Large intestine (tissue), 3 donors: ENCODE measurements at regions not wholly inside any gene's neighbourhood (a gene's known extent, or its start where the extent isn't known, plus 50 kb on each side); places are given as distances from the start of the nearest gene placed in this dataset.

Experiments used
- DNase-seq, 2 donors: peaks; one replicate each; pipeline versions ENCODE4 v3.0.0 to v3.0.0-alpha.2; 2013
- H3K27ac ChIP-seq: one replicate; pipeline ENCODE4 v1.5.1; 2013; ENCODE audit warnings: low read length
- H3K27me3 ChIP-seq: 2 replicates; pipeline ENCODE4 v1.6.1; 2013; ENCODE audit warnings: low read length; ENCODE audit not compliant: control insufficient read depth, insufficient read depth
- H3K36me3 ChIP-seq: 2 replicates; pipeline ENCODE4 v1.6.1; 2013; ENCODE audit warnings: low read length; ENCODE audit not compliant: control insufficient read depth, insufficient read depth
- H3K4me1 ChIP-seq: one replicate; pipeline ENCODE4 v1.6.1; 2013; ENCODE audit warnings: low read length; ENCODE audit not compliant: control insufficient read depth, insufficient read depth
- H3K4me3 ChIP-seq: one replicate; pipeline ENCODE4 v1.5.1; 2013; ENCODE audit warnings: low read length
- H3K9me3 ChIP-seq: one replicate; pipeline ENCODE4 v1.6.1; 2013; ENCODE audit warnings: mild to moderate bottlenecking, low read depth, low read length, moderate library complexity; ENCODE audit not compliant: control insufficient read depth
- WGBS: methylation state at CpG from one replicate; pipeline ENCODE4 v1.1.5; 2013; ENCODE audit warnings: low lambda C conversion rate; ENCODE audit not compliant: insufficient coverage; 5-methylcytosine and 5-hydroxymethylcytosine counted together

GRCh38 chr16:11474617-11475291 is 112.0 kb downstream of the LITAF start:
- DNase-seq = peak in 1 of 2 donors; percentile 53
- H3K4me1 ChIP-seq = no peaks in the 10 kb centered on the region
- no peaks in the 10 kb centered on the region for H3K27me3 ChIP-seq
- H3K9me3 ChIP-seq = peaks cover 2% of the 10 kb centered on the region
- H3K36me3 ChIP-seq = no peaks in the 10 kb centered on the region
- H3K27ac ChIP-seq = no peak overlapping the region
- no peak overlapping the region for H3K4me3 ChIP-seq
- no CpG with 5 or more reads among the region's 8 CpGs for WGBS

GRCh38 chr16:11475896-11476630 is 110.7 kb downstream of the LITAF start:
- 40% methylated on average over 1 of the region's 8 CpGs for WGBS
- no peaks in the 10 kb centered on the region for H3K4me1 ChIP-seq
- no peaks in the 10 kb centered on the region for H3K27me3 ChIP-seq
- H3K9me3 ChIP-seq = peaks cover 2% of the 10 kb centered on the region
- DNase-seq = no peak
- no peak overlapping the region for H3K27ac ChIP-seq
- H3K4me3 ChIP-seq = no peak overlapping the region
- no peaks in the 10 kb centered on the region for H3K36me3 ChIP-seq

DNA sequence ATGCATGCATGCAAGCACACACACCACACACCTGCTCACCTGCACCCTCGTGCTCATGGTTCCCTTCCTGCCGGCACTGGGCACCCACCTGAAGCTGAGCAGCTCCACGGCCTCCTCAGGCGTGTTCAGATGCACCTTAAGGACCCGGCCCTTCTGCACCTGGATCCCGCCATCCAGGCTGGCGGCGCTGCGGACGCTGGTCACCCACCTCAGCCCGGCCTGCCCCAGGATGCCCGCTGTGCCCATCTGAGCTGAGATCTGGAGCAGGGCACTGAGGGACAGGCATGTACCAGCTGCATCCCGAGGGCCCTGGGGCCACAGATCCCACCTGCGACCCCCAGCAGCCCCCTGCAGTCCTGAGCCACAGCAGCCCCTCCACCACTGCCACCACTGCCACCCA is 110.0 kb downstream of the LITAF start:
- WGBS = no CpG with 5 or more reads among the region's 14 CpGs
- H3K27ac ChIP-seq = no peak overlapping the region
- no peaks in the 10 kb centered on the region for H3K36me3 ChIP-seq
- no peak for DNase-seq
- no peaks in the 10 kb centered on the region for H3K4me1 ChIP-seq
- H3K9me3 ChIP-seq = peaks cover 2% of the 10 kb centered on the region
- no peaks in the 10 kb centered on the region for H3K27me3 ChIP-seq
- H3K4me3 ChIP-seq = no peak overlapping the region

GRCh38 chr16:11478431-11479119 is 108.1 kb downstream of the LITAF start:
- H3K4me1 ChIP-seq = no peaks in the 10 kb centered on the region
- no peak overlapping the region for H3K27ac ChIP-seq
- peaks cover 2% of the 10 kb centered on the region for H3K9me3 ChIP-seq
- DNase-seq = no peak
- no peaks in the 10 kb centered on the region for H3K36me3 ChIP-seq
- H3K27me3 ChIP-seq = no peaks in the 10 kb centered on the region
- H3K4me3 ChIP-seq = no peak overlapping the region
- no CpG with 5 or more reads among the region's 17 CpGs for WGBS

GRCh38 chr16:11479916-11480315 is 106.8 kb downstream of the LITAF start:
- no peak overlapping the region for H3K27ac ChIP-seq
- no peak for DNase-seq
- H3K9me3 ChIP-seq = peaks cover 9% of the 10 kb centered on the region
- no peaks in the 10 kb centered on the region for H3K4me1 ChIP-seq
- no peaks in the 10 kb centered on the region for H3K36me3 ChIP-seq
- no peak overlapping the region for H3K4me3 ChIP-seq
- no CpG with 5 or more reads among the region's 4 CpGs for WGBS
- no peaks in the 10 kb centered on the region for H3K27me3 ChIP-seq

GRCh38 chr16:11480634-11481033 is 106.1 kb downstream of the LITAF start:
- Histone ChIP-seq H3K36me3 (no peaks in the 10 kb centered on the region), H3K27ac (no peak overlapping the region), H3K27me3 (no peaks in the 10 kb centered on the region), H3K4me1 (no peaks in the 10 kb centered on the region), H3K4me3 (no peak overlapping the region), H3K9me3 (peaks cover 11% of the 10 kb centered on the region)
- WGBS = no CpG with 5 or more reads among the region's 5 CpGs
- no peak for DNase-seq

DNA sequence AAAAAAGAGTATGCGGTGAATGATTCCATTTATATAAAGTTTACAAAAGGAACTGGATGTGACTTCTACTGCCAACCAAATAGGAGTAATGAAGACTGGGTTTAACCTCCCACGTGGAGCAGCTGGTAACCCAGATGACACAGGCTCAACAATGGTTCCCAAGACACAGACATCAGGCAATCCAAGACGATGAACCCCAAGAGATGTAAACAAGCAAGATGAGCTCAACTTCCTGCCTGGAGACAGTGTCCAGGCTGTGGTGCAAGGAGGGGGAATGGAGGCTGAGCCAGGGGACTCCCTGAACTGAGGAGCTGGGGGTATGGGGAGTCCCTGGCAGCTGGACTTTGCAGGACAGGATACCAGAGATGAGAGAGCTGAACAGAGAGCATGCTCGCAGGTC is 104.7 kb downstream of the LITAF start:
- no peak for DNase-seq
- Histone ChIP-seq H3K27ac (no peak overlapping the region), H3K36me3 (no peaks in the 10 kb centered on the region), H3K27me3 (no peaks in the 10 kb centered on the region), H3K9me3 (peaks cover 11% of the 10 kb centered on the region), H3K4me1 (no peaks in the 10 kb centered on the region), H3K4me3 (no peak overlapping the region)
- WGBS = 89% methylated on average over 1 of the region's 4 CpGs

- Histone ChIP-seq H3K27ac (no peak overlapping the region), H3K4me3 (no peak overlapping the region)
- WGBS = 100% methylated on average over 4 of the region's 6 CpGs
These were observed 103.6 kb downstream of the LITAF start for GRCh38 chr16:11482946-11483748.

GRCh38 chr16:11484691-11485258 is 101.9 kb downstream of the LITAF start:
- WGBS = no CpG with 5 or more reads among the region's 8 CpGs
- H3K36me3 ChIP-seq = no peaks in the 10 kb centered on the region
- H3K4me3 ChIP-seq = no peak overlapping the region
- peaks cover 9% of the 10 kb centered on the region for H3K9me3 ChIP-seq
- DNase-seq = no peak
- H3K27ac ChIP-seq = no peak overlapping the region
- no peaks in the 10 kb centered on the region for H3K27me3 ChIP-seq
- H3K4me1 ChIP-seq = peaks cover 5% of the 10 kb centered on the region

More at GRCh38 chr16:11482946-11483748, 103.6 kb downstream of the LITAF start:
- Histone ChIP-seq H3K9me3 (peaks cover 11% of the 10 kb centered on the region), H3K36me3 (no peaks in the 10 kb centered on the region), H3K4me1 (no peaks in the 10 kb centered on the region), H3K27me3 (no peaks in the 10 kb centered on the region)
- DNase-seq = no peak

GRCh38 chr16:11485676-11486075 is 101.0 kb downstream of the LITAF start:
- Histone ChIP-seq H3K36me3 (no peaks in the 10 kb centered on the region), H3K4me3 (no peak overlapping the region), H3K27me3 (no peaks in the 10 kb centered on the region), H3K9me3 (peaks cover 15% of the 10 kb centered on the region), H3K27ac (no peak overlapping the region), H3K4me1 (peaks cover 9% of the 10 kb centered on the region)
- DNase-seq = no peak
